Prostate gland (tissue), 2 donors: ENCODE measurements at regions not wholly inside any gene's neighbourhood (a gene's known extent, or its start where the extent isn't known, plus 50 kb on each side); places are given as distances from the start of the nearest gene placed in this dataset.
A peak's percentile ranks its signal among the peaks of the same experiment; 100 is the strongest.

Experiments used
- DNase-seq: peaks from one replicate; pipeline ENCODE4 v3.0.0-alpha.2; 2019; ENCODE audit warnings: low spot score
- H3K27ac ChIP-seq, 2 donors: fragments of 200-600 bp; sonication (generic); 2 replicates each; pipeline ENCODE4 v1.5.1; 2017 to 2019
- H3K27me3 ChIP-seq: fragments of 200-600 bp; sonication (generic); replicated peaks from 2 replicates; pipeline ENCODE4 v1.5.1; 2019; ENCODE audit not compliant: insufficient read depth
- H3K36me3 ChIP-seq, 2 donors: fragments of 200-600 bp; sonication (generic); 1 replicate in 1 of 2; 2 replicates in 1 of 2; pipeline versions ENCODE4 v1.5.1 to v1.8.1; 2017 to 2019
- H3K4me1 ChIP-seq: fragments of 200-600 bp; sonication (generic); replicated peaks from 2 replicates; pipeline ENCODE4 v1.5.1; 2019
- H3K4me3 ChIP-seq, 2 donors: fragments of 200-600 bp; sonication (generic); 2 replicates each; pipeline ENCODE4 v1.5.1; 2017 to 2019
- H3K9me3 ChIP-seq: fragments of 200-600 bp; sonication (generic); 2 replicates; pipeline ENCODE4 v1.5.1; 2017
- CTCF ChIP-seq, 4 experiments: fragments of 200-600 bp in 2 of 4; fragments of 450-650 bp in 2 of 4; sonication (generic) in 2 of 4; IDR thresholded peaks; 1 replicate in 3 of 4; 2 replicates in 1 of 4; pipeline ENCODE4 v1.5.1; 2016 to 2019; ENCODE audit warnings: antibody characterized with exemption in 4 of 4, mild to moderate bottlenecking in 2 of 4, moderate library complexity in 2 of 4
- POLR2A ChIP-seq: fragments of 450-650 bp; IDR thresholded peaks from one replicate; pipeline ENCODE4 v1.6.1; 2016; ENCODE audit warnings: antibody characterized with exemption, mild to moderate bottlenecking
- POLR2AphosphoS5 ChIP-seq: sonication (generic); formaldehyde crosslinking; IDR thresholded peaks from one replicate; pipeline ENCODE4 v1.6.1; 2017; ENCODE audit warnings: antibody characterized with exemption
- WGBS: methylation state at CpG from one replicate; pipeline ENCODE4 v1.1.5; 2018; 5-methylcytosine and 5-hydroxymethylcytosine counted together
- intact Hi-C: fragments of 100-400 bp; cut with DNase I; formaldehyde crosslinking; loops from one replicate; pipeline ENCODE4 v1.14.2; 2022

- H3K4me3 ChIP-seq, result no peak overlapping the region
- intact Hi-C loops, result no loop called here
- no peaks in the 10 kb centered on the region for H3K27me3 ChIP-seq
- DNase-seq, result no peak
- WGBS, result 37% methylated on average over 5 of the region's 5 CpGs
- H3K4me1 ChIP-seq, result peaks cover 1% of the 10 kb centered on the region
- peak overlapping the region in 1 of 2 donors; percentile 1 for H3K27ac ChIP-seq
- no peaks in the 10 kb centered on the region for H3K9me3 ChIP-seq
- TF ChIP-seq POLR2A (no peak), POLR2AphosphoS5 (no peak), CTCF (IDR thresholded peaks at IDR 0.05) (no peak)
- H3K36me3 ChIP-seq, result no peaks in the 10 kb centered on the region
These were observed 55.1 kb downstream of the TTC6 start for GRCh38 chr14:37650356-37651037.

- Histone ChIP-seq H3K36me3 (no peaks in the 10 kb centered on the region), H3K9me3 (no peaks in the 10 kb centered on the region), H3K4me1 (no peaks in the 10 kb centered on the region), H3K27ac (no peak overlapping the region), H3K27me3 (no peaks in the 10 kb centered on the region), H3K4me3 (no peak overlapping the region)
- TF ChIP-seq POLR2A (no peak), POLR2AphosphoS5 (no peak), CTCF (IDR thresholded peaks at IDR 0.05) (no peak)
- DNase-seq, result no peak
- intact Hi-C loops, result no loop called here
- 95% methylated on average over 4 of the region's 4 CpGs for WGBS
These were observed 56.6 kb downstream of the TTC6 start for GRCh38 chr14:37652042-37652441.

GRCh38 chr14:37655418-37655817, 60.0 kb downstream of the TTC6 start:
- TF ChIP-seq POLR2A, result no peak
- TF ChIP-seq POLR2AphosphoS5, result no peak
- no peak for TF ChIP-seq CTCF (IDR thresholded peaks at IDR 0.05)
- Histone ChIP-seq H3K4me1 (no peaks in the 10 kb centered on the region), H3K27ac (no peak overlapping the region), H3K4me3 (no peak overlapping the region), H3K36me3 (no peaks in the 10 kb centered on the region), H3K27me3 (no peaks in the 10 kb centered on the region), H3K9me3 (no peaks in the 10 kb centered on the region)
- DNase-seq, result no peak
- whole genome bisulfite sequencing, result 81% methylated on average over 1 of the region's 1 CpG
- intact Hi-C loops, result no loop called here

GRCh38 chr14:37658156-37658555, 62.7 kb downstream of the TTC6 start:
- Histone ChIP-seq H3K4me1 (no peaks in the 10 kb centered on the region), H3K27ac (no peak overlapping the region), H3K36me3 (no peaks in the 10 kb centered on the region), H3K4me3 (no peak overlapping the region), H3K27me3 (no peaks in the 10 kb centered on the region), H3K9me3 (no peaks in the 10 kb centered on the region)
- intact Hi-C loops, result no loop called here
- no peak for DNase-seq
- TF ChIP-seq POLR2AphosphoS5 (no peak), POLR2A (no peak), CTCF (IDR thresholded peaks at IDR 0.05) (no peak)

GRCh38 chr14:37663498-37663897, 68.1 kb downstream of the TTC6 start:
- no peak overlapping the region for H3K4me3 ChIP-seq
- intact Hi-C loops, result no loop called here
- TF ChIP-seq CTCF (IDR thresholded peaks at IDR 0.05) (no peak), POLR2A (no peak), POLR2AphosphoS5 (no peak)
- DNase-seq, result no peak
- H3K27ac ChIP-seq, result no peak overlapping the region
- no peaks in the 10 kb centered on the region for H3K27me3 ChIP-seq
- no peaks in the 10 kb centered on the region for H3K9me3 ChIP-seq
- no peaks in the 10 kb centered on the region for H3K36me3 ChIP-seq
- no peaks in the 10 kb centered on the region for H3K4me1 ChIP-seq
